H1 (cell line): ENCODE measurements at regions not wholly inside any gene's neighbourhood (a gene's known extent, or its start where the extent isn't known, plus 50 kb on each side); places are given as distances from the start of the nearest gene placed in this dataset.
A peak's percentile ranks its signal among the peaks of the same experiment; 100 is the strongest.

Experiments used
- CTCF ChIA-PET: fragments of 300-600 bp; sonication (Branson Sonifier 250); formaldehyde crosslinking; loops from one replicate; lab custom pipeline; 2021; ENCODE audit not compliant: partially characterized antibody; lab: Charles Lee
- POLR2A ChIA-PET: fragments of 300-600 bp; sonication (Branson Sonifier 250); formaldehyde crosslinking; loops from one replicate; lab custom pipeline; 2021; ENCODE audit warnings: inconsistent platforms; ENCODE audit not compliant: partially characterized antibody; lab: Charles Lee
- DNase-seq, 2 experiments: peaks; one replicate each; pipeline versions ENCODE4 v3.0.0 to v3.0.0-alpha.2; 2010 to 2022; ENCODE audit warnings: low spot score in 2 of 2, low read depth in 1 of 2, mixed read lengths in 1 of 2
- FAIRE-seq: peaks from 2 replicates; lab custom pipeline; 2011; peaks lifted over from hg19 to GRCh38; lab: Jason Lieb, UNC
- H2AFZ ChIP-seq: 2 replicates; pipeline ENCODE4 v1.8.1; 2012; ENCODE audit warnings: low read length, inconsistent platforms
- H2AK5ac ChIP-seq: 2 replicates; pipeline ENCODE4 v1.6.1; 2013; ENCODE audit warnings: low read depth, low read length
- H2BK120ac ChIP-seq: replicated peaks from 2 replicates; pipeline ENCODE3; 2013; ENCODE audit warnings: low read depth, low read length, inconsistent platforms
- H2BK12ac ChIP-seq: 2 replicates; pipeline ENCODE4 v1.6.1; 2013; ENCODE audit warnings: low read depth, low read length
- H2BK15ac ChIP-seq: 2 replicates; pipeline ENCODE4 v1.6.1; 2013; ENCODE audit warnings: low read length
- H2BK20ac ChIP-seq: 2 replicates; pipeline ENCODE4 v1.6.1; 2013; ENCODE audit warnings: low read length
- H2BK5ac ChIP-seq: 2 replicates; pipeline ENCODE4 v1.6.1; 2013; ENCODE audit warnings: low read depth, low read length
- H3K14ac ChIP-seq: 2 replicates; pipeline ENCODE4 v1.6.1; 2013; ENCODE audit warnings: inconsistent platforms; ENCODE audit not compliant: insufficient read length
- H3K18ac ChIP-seq: 2 replicates; pipeline ENCODE4 v1.6.1; 2013; ENCODE audit warnings: low read length; ENCODE audit errors: extremely low read depth
- H3K23ac ChIP-seq: 2 replicates; pipeline ENCODE4 v1.6.1; 2013; ENCODE audit warnings: inconsistent platforms; ENCODE audit not compliant: insufficient read length
- H3K23me2 ChIP-seq: 2 replicates; pipeline ENCODE4 v1.6.1; 2013; ENCODE audit warnings: low read depth, low read length
- H3K27ac ChIP-seq: 2 replicates; pipeline ENCODE4 v1.6.1; 2011; ENCODE audit warnings: low read depth, low read length, inconsistent platforms
- H3K27me3 ChIP-seq, 4 experiments: replicated peaks in 1 of 4; 1 replicate in 1 of 4; 2 replicates in 3 of 4; pipeline versions ENCODE4 v1.6.1 to v1.8.1; 2011 to 2013; ENCODE audit warnings: low read length in 3 of 4, mild to moderate bottlenecking in 3 of 4, inconsistent platforms in 2 of 4, mixed read lengths in 2 of 4, moderate library complexity in 1 of 4; ENCODE audit not compliant: control insufficient read depth in 3 of 4, insufficient read depth in 3 of 4; ENCODE audit errors: extremely low read depth in 1 of 4
- H3K36me3 ChIP-seq, 4 experiments: 2 replicates each; pipeline versions ENCODE4 v1.6.1 to v1.8.1; 2011 to 2013; ENCODE audit warnings: mild to moderate bottlenecking in 4 of 4, low read length in 3 of 4, moderate library complexity in 2 of 4, control low read depth in 1 of 4, inconsistent platforms in 1 of 4; ENCODE audit not compliant: insufficient read depth in 4 of 4, control insufficient read depth in 2 of 4
- H3K4ac ChIP-seq: replicated peaks from 2 replicates; pipeline ENCODE3; 2013; ENCODE audit warnings: low read length, low read depth, mixed read lengths, inconsistent platforms; ENCODE audit not compliant: insufficient read length
- H3K4me1 ChIP-seq, 4 experiments: replicated peaks in 1 of 4; 1 replicate in 1 of 4; 2 replicates in 3 of 4; pipeline versions ENCODE4 v1.6.1 to v1.8.1; 2011 to 2013; ENCODE audit warnings: low read length in 3 of 4, inconsistent platforms in 2 of 4, mixed read lengths in 1 of 4; ENCODE audit not compliant: insufficient read depth in 4 of 4, control insufficient read depth in 3 of 4
- H3K4me2 ChIP-seq, 2 experiments: 2 replicates each; pipeline versions ENCODE4 v1.6.1 to v1.8.1; 2011 to 2013; ENCODE audit warnings: low read depth in 2 of 2, low read length in 2 of 2, control low read depth in 1 of 2, inconsistent platforms in 1 of 2, mild to moderate bottlenecking in 1 of 2; ENCODE audit not compliant: insufficient read depth in 1 of 2
- H3K4me3 ChIP-seq, 4 experiments: fragments of 200-600, 300-600 bp in 1 of 4; sonication (generic), shearing (Covaris generic), sonication (Bioruptor Twin) in 1 of 4; 2 replicates each; pipeline versions ENCODE4 v1.5.1 to v1.8.1; 2011 to 2016; ENCODE audit warnings: low read length in 4 of 4, low read depth in 3 of 4, control low read depth in 2 of 4, inconsistent platforms in 2 of 4, mild to moderate bottlenecking in 2 of 4, mixed read lengths in 1 of 4, moderate library complexity in 1 of 4; ENCODE audit not compliant: insufficient read depth in 2 of 4; ENCODE audit errors: extremely low read depth in 1 of 4
- H3K56ac ChIP-seq: replicated peaks from 2 replicates; pipeline ENCODE3; 2013; ENCODE audit warnings: low read depth, mild to moderate bottlenecking, mixed read lengths, low read length, inconsistent platforms; ENCODE audit not compliant: insufficient read length
- H3K79me1 ChIP-seq: 2 replicates; pipeline ENCODE4 v1.6.1; 2013; ENCODE audit warnings: low read depth, low read length, control low read depth
- H3K79me2 ChIP-seq, 2 experiments: 2 replicates each; pipeline versions ENCODE4 v1.6.1 to v1.8.1; 2012 to 2013; ENCODE audit warnings: low read length in 2 of 2, mild to moderate bottlenecking in 2 of 2, inconsistent platforms in 1 of 2; ENCODE audit not compliant: insufficient read depth in 2 of 2, control insufficient read depth in 1 of 2
- H3K9ac ChIP-seq, 4 experiments: replicated peaks in 1 of 4; 1 replicate in 1 of 4; 2 replicates in 3 of 4; pipeline versions ENCODE4 v1.6.1 to v1.8.1; 2011 to 2013; ENCODE audit warnings: low read depth in 3 of 4, low read length in 3 of 4, control low read depth in 2 of 4, mild to moderate bottlenecking in 2 of 4, moderate library complexity in 2 of 4, inconsistent platforms in 1 of 4; ENCODE audit errors: extremely low read depth in 1 of 4
- H3K9me3 ChIP-seq, 2 experiments: 2 replicates each; pipeline versions ENCODE4 v1.6.1 to v1.8.1; 2012 to 2013; ENCODE audit warnings: mild to moderate bottlenecking in 2 of 2, moderate library complexity in 2 of 2, control low read depth in 1 of 2, inconsistent platforms in 1 of 2, low read depth in 1 of 2, low read length in 1 of 2, mixed read lengths in 1 of 2; ENCODE audit not compliant: insufficient read depth in 2 of 2
- H4K20me1 ChIP-seq, 2 experiments: replicated peaks in 1 of 2; 2 replicates each; pipeline versions ENCODE3 to v1.8.1; 2011 to 2013; ENCODE audit warnings: inconsistent platforms in 2 of 2, low read length in 2 of 2, mild to moderate bottlenecking in 1 of 2; ENCODE audit not compliant: insufficient read depth in 2 of 2, control insufficient read depth in 1 of 2
- H4K5ac ChIP-seq: 2 replicates; pipeline ENCODE4 v1.6.1; 2013; ENCODE audit warnings: low read length, low read depth, mixed read lengths, inconsistent platforms; ENCODE audit not compliant: insufficient read length
- H4K8ac ChIP-seq: 2 replicates; pipeline ENCODE4 v1.8.0; 2013; ENCODE audit warnings: mild to moderate bottlenecking, moderate library complexity, low read length, inconsistent platforms; ENCODE audit not compliant: insufficient read depth; ENCODE audit errors: extremely low read depth
- H4K91ac ChIP-seq: replicated peaks from 2 replicates; pipeline ENCODE3; 2013; ENCODE audit warnings: low read length, mixed read lengths, inconsistent platforms; ENCODE audit not compliant: insufficient read length
- BACH1 ChIP-seq: IDR thresholded peaks from 2 replicates; pipeline ENCODE4 v1.6.1; 2012; ENCODE audit warnings: low read length, improper control_type of control experiment
- CEBPB ChIP-seq: IDR thresholded peaks from 2 replicates; pipeline ENCODE4 v1.6.1; 2012; ENCODE audit warnings: low read depth, low read length
- MAX ChIP-seq: IDR thresholded peaks from 2 replicates; pipeline ENCODE4 v1.6.1; 2012; ENCODE audit warnings: inconsistent platforms
- NANOG ChIP-seq: IDR thresholded peaks from 2 replicates; pipeline ENCODE4 v1.6.1; 2011; ENCODE audit warnings: low read length, low read depth, mild to moderate bottlenecking, inconsistent platforms; ENCODE audit not compliant: insufficient read depth, poor library complexity, severe bottlenecking
- YY1 ChIP-seq: IDR thresholded peaks from 2 replicates; pipeline ENCODE4 v1.6.1; 2011; ENCODE audit warnings: low read depth, mild to moderate bottlenecking, low read length
- ZNF274 ChIP-seq: IDR thresholded peaks from 2 replicates; pipeline ENCODE4 v1.7.0; 2012; ENCODE audit warnings: low read length, borderline replicate concordance; ENCODE audit errors: extremely low read depth
- WGBS, 2 experiments: shearing (Covaris generic) in 1 of 2; methylation state at CpG; one replicate each; pipeline versions ENCODE4 v1.1.6 to v1.1.7; 2013 to 2015; ENCODE audit warnings: low lambda C conversion rate in 2 of 2, mixed read lengths in 2 of 2, inconsistent platforms in 1 of 2, low coverage in 1 of 2, missing lambda C conversion rate in 1 of 2; ENCODE audit not compliant: insufficient replicate concordance in 2 of 2, insufficient coverage in 1 of 2, insufficient read length in 1 of 2; ENCODE audit errors: extremely low coverage in 1 of 2, missing lambda C conversion rate in 1 of 2; 5-methylcytosine and 5-hydroxymethylcytosine counted together

GRCh38 chr2:219856602-219857001, 229.2 kb downstream of the SLC4A3 start:
- H3K23me2 ChIP-seq: no peaks in the 10 kb centered on the region
- no peak overlapping the region for H2BK12ac ChIP-seq
- 0 out of 2 replicates have a peak overlapping the region, but pooled peaks have one; percentile 14 for H2AFZ ChIP-seq
- H2BK5ac ChIP-seq: peak overlapping the region; percentile 75; the same call in 1 of the 2 replicates
- DNase-seq: no peak
- H3K56ac ChIP-seq: no peak overlapping the region
- no peak overlapping the region for H2BK120ac ChIP-seq
- H3K14ac ChIP-seq: no peak overlapping the region
- peak overlapping the region; percentile 3 for H3K4ac ChIP-seq
- no peaks in the 10 kb centered on the region for H4K20me1 ChIP-seq
- H3K27me3 ChIP-seq: peaks cover 0 to 2% (median under 1%) of the 10 kb centered on the region in 4 experiments; a peak in 3 of 7 replicates
- no peaks in the 10 kb centered on the region for H3K79me2 ChIP-seq
- no peak overlapping the region for H4K5ac ChIP-seq
- H3K4me2 ChIP-seq: no peak overlapping the region
- no peak overlapping the region for H3K27ac ChIP-seq
- H2AK5ac ChIP-seq: 0 out of 2 replicates have a peak overlapping the region, but pooled peaks have one; percentile 65
- no peaks in the 10 kb centered on the region for H3K79me1 ChIP-seq
- H3K18ac ChIP-seq: no peak overlapping the region
- TF ChIP-seq NANOG (no peak), YY1 (no peak), MAX (no peak), CEBPB (peak; percentile 90), BACH1 (no peak), ZNF274 (no peak)
- no peak overlapping the region for H4K91ac ChIP-seq
- FAIRE-seq: no peak
- H3K4me3 ChIP-seq: no peak overlapping the region
- peaks cover 0 to 4% (median 2%) of the 10 kb centered on the region in 4 experiments; a peak in 5 of 7 replicates for H3K4me1 ChIP-seq
- no peaks in the 10 kb centered on the region for H3K36me3 ChIP-seq
- no peak overlapping the region; the same call in 1 of the 2 replicates for H4K8ac ChIP-seq
- H3K23ac ChIP-seq: no peak overlapping the region
- H2BK15ac ChIP-seq: no peak overlapping the region
- H3K9ac ChIP-seq: no peak overlapping the region
- H2BK20ac ChIP-seq: no peak overlapping the region
- ChIA-PET POLR2A (no interaction called here), CTCF (interaction anchor here (0.6 to 1.5 kb wide), 5 partner anchors 18 to 142 kb away, joined by 3 to 5 read pairs (median 3); no protein-coding TSS in a partner anchor)
- H3K9me3 ChIP-seq: no peaks in the 10 kb centered on the region
- WGBS, 2 experiments: 98% methylated on average over 3 of the region's 3 CpGs; no CpG with 5 or more reads in 1 of the 2 experiments
